ENCODE measurements at regions not wholly inside any gene's neighbourhood (a gene's known extent, or its start where the extent isn't known, plus 50 kb on each side); places are given as distances from the start of the nearest gene placed in this dataset.

DNA sequence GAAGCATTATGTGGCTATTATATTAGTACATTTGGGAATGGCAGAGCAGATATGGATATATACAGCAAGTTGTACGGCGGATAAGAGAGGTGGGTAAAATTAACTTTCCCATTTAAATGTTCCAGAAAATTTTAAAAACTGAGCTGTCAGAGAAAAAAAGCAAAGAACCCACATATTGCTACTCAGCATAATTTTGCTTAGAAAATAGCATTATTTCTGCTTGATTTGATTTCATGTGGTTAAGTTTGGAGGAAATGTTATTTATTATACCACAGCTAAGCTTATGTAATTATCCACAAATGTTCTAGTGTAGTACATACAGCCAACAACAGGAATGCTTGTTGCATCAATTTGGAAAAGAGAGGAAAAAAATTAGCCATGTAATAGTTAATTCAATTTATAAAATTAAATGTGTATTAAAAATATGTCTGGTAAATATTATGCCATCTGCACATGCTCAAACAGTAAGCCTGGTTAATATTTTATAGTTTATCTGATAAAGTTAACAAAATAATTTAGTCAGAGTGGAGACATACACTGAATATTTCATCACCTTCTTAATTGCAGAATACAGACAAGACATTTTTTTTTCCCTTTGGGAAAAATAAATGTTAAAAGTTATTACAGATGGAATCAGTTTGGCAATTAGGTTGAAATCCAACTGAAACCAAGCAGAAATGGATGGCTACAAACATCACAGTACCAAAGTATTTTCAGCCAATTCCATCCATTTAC lies 172.1 kb upstream of the ID4 start (continued):
- no peak for TF ChIP-seq CHD1 (IDR thresholded peaks at IDR 0.05; ENCODE audit: low read depth, low read length)
- TF ChIP-seq, protein P1, sequence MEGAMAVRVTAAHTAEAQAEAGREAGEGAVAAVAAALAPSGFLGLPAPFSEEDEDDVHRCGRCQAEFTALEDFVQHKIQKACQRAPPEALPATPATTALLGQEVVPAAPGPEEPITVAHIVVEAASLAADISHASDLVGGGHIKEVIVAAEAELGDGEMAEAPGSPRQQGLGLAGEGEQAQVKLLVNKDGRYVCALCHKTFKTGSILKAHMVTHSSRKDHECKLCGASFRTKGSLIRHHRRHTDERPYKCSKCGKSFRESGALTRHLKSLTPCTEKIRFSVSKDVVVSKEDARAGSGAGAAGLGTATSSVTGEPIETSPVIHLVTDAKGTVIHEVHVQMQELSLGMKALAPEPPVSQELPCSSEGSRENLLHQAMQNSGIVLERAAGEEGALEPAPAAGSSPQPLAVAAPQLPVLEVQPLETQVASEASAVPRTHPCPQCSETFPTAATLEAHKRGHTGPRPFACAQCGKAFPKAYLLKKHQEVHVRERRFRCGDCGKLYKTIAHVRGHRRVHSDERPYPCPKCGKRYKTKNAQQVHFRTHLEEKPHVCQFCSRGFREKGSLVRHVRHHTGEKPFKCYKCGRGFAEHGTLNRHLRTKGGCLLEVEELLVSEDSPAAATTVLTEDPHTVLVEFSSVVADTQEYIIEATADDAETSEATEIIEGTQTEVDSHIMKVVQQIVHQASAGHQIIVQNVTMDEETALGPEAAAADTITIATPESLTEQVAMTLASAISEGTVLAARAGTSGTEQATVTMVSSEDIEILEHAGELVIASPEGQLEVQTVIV (IDR thresholded peaks at IDR 0.05; ENCODE audit: borderline replicate concordance, partially characterized antibody), result no peak

DNA sequence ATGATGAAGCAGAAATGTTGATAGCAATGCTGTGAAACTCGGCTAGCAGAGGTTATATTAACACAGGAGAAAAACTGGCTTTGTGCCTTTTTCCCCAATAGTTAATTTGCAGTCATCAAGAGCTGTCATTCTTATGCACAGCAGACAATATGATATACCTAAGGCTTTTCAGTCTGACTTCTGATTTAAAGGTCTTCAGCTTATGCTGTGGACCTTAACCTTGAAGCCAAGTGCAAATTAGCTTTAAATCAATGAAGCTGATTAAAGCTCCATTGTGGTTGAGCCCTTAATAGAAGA lies 171.6 kb upstream of the ID4 start:
- Histone ChIP-seq H3K79me2 (ENCODE audit: control insufficient read depth, insufficient read depth, low read length) (no peaks in the 10 kb centered on the region), H3K4me3 (no peak overlapping the region), H3K4me2 (ENCODE audit: control insufficient read depth, insufficient read depth) (no peak overlapping the region), H3K9me3 (replicated peaks; ENCODE audit: control insufficient read depth, insufficient read depth, low read length) (no peaks in the 10 kb centered on the region), H3K36me3 (ENCODE audit: control insufficient read depth in 2 of 2, insufficient read depth in 2 of 2, low read length in 1 of 2) (no peaks in the 10 kb centered on the region), H3K27ac (ENCODE audit: control insufficient read depth, insufficient read depth) (no peak overlapping the region), H3K4me1 (ENCODE audit: control insufficient read depth, insufficient read depth, low read length) (no peaks in the 10 kb centered on the region), H4K20me1 (ENCODE audit: control insufficient read depth, insufficient read depth) (no peaks in the 10 kb centered on the region), H3K27me3 (replicated peaks in 1 of 2; ENCODE audit: control insufficient read depth in 2 of 2, insufficient read depth in 2 of 2, low read length in 1 of 2) (no peaks in the 10 kb centered on the region), H3K9ac (ENCODE audit: control insufficient read depth, insufficient read depth, low read length) (no peak overlapping the region), H2AFZ (ENCODE audit: control insufficient read depth, low read depth, low read length) (no peak overlapping the region)
- DNase-seq (ENCODE audit: low read depth, low spot score), result no peak
- ChIA-PET CTCF (interaction anchor here (1.9 kb wide), 1 partner anchor 12 kb away, joined by 4 read pairs; no protein-coding TSS in a partner anchor), SMC1A (ENCODE audit: uncharacterized antibody, unreplicated experiment) (no interaction called here), RAD21 (ENCODE audit: unreplicated experiment) (no interaction called here), POLR2A (no interaction called here)
- TF ChIP-seq FOXK2 (IDR thresholded peaks at IDR 0.05) (no peak), SMC3 (IDR thresholded peaks at IDR 0.05; ENCODE audit: borderline replicate concordance, low read length) (no peak), NFXL1 (IDR thresholded peaks at IDR 0.05; ENCODE audit: borderline replicate concordance) (no peak), JUNB (IDR thresholded peaks at IDR 0.05) (no peak), MYC (IDR thresholded peaks at IDR 0.05; ENCODE audit: insufficient read depth, insufficient read length, insufficient replicate concordance, low read length, severe bottlenecking) (no peak), NR2C2 (IDR thresholded peaks at IDR 0.05; ENCODE audit: borderline replicate concordance, control insufficient read depth, insufficient read length, low read depth) (no peak), NFYA (IDR thresholded peaks at IDR 0.05; ENCODE audit: borderline replicate concordance, low read depth, low read length) (no peak), SMARCA5 (IDR thresholded peaks at IDR 0.05) (no peak), SIX5 (IDR thresholded peaks at IDR 0.05; ENCODE audit: low read depth, low read length, severe bottlenecking) (no peak), TARDBP (IDR thresholded peaks at IDR 0.05; ENCODE audit: borderline replicate concordance) (no peak), KLF5 (IDR thresholded peaks at IDR 0.05; ENCODE audit: partially characterized antibody) (no peak), TCF3 (IDR thresholded peaks at IDR 0.05; ENCODE audit: borderline replicate concordance, insufficient read depth, low read depth, low read length) (no peak), ASH2L (IDR thresholded peaks at IDR 0.05; ENCODE audit: borderline replicate concordance, low read depth) (no peak), GATAD2B (conservative IDR thresholded peaks at IDR 0.05; ENCODE audit: low read depth) (no peak)
- TF ChIP-seq, protein P2, sequence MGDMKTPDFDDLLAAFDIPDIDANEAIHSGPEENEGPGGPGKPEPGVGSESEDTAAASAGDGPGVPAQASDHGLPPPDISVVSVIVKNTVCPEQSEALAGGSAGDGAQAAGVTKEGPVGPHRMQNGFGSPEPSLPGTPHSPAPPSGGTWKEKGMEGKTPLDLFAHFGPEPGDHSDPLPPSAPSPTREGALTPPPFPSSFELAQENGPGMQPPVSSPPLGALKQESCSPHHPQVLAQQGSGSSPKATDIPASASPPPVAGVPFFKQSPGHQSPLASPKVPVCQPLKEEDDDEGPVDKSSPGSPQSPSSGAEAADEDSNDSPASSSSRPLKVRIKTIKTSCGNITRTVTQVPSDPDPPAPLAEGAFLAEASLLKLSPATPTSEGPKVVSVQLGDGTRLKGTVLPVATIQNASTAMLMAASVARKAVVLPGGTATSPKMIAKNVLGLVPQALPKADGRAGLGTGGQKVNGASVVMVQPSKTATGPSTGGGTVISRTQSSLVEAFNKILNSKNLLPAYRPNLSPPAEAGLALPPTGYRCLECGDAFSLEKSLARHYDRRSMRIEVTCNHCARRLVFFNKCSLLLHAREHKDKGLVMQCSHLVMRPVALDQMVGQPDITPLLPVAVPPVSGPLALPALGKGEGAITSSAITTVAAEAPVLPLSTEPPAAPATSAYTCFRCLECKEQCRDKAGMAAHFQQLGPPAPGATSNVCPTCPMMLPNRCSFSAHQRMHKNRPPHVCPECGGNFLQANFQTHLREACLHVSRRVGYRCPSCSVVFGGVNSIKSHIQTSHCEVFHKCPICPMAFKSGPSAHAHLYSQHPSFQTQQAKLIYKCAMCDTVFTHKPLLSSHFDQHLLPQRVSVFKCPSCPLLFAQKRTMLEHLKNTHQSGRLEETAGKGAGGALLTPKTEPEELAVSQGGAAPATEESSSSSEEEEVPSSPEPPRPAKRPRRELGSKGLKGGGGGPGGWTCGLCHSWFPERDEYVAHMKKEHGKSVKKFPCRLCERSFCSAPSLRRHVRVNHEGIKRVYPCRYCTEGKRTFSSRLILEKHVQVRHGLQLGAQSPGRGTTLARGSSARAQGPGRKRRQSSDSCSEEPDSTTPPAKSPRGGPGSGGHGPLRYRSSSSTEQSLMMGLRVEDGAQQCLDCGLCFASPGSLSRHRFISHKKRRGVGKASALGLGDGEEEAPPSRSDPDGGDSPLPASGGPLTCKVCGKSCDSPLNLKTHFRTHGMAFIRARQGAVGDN (IDR thresholded peaks at IDR 0.05), result no peak
- in situ Hi-C loops (cut with MboI) (no loop called here), intact Hi-C loops (cut with micrococcal nuclease; ENCODE audit: unreplicated experiment) (no loop called here)
- no TSS peak for BruUV-seq (replicated peaks)
- FAIRE-seq, result no peak
- 0% methylated on average over 1 of the region's 1 CpG for WGBS (ENCODE audit: insufficient coverage, insufficient replicate concordance, low lambda C conversion rate, missing lambda C conversion rate)
- no peak for ATAC-seq

Data from GM12878 (cell line).